ENCODE measurements at regions not wholly inside any gene's neighbourhood (a gene's known extent, or its start where the extent isn't known, plus 50 kb on each side); places are given as distances from the start of the nearest gene placed in this dataset.

DNA sequence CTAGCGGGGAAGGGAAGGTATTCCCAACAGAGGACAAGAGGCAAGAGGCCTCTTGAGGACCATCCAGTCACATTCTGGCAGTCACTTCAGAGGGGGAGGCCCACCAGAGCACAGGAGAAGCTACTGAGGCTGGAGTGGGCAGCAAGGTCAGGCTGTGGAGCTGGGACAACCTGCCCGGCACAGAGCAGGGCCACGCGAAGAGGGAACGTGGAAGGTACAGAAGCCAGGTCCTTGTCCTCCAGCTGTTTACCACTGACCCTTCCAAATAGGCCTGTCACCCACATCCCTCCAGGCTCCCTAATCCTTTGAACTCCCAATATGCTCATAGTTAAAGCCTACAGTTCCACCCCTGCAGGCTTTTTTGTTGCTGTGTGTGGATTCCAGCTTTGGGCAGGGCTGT is 76.9 kb downstream of the IGLL1 start:
- H3K9me3 Mint-ChIP-seq (ENCODE audit: unreplicated experiment): no peaks in the 10 kb centered on the region
- CTCF ChIA-PET: no interaction called here
- peaks cover 50% of the 10 kb centered on the region for H3K27me3 Mint-ChIP-seq (ENCODE audit: insufficient read depth, unreplicated experiment)
- H3K36me3 Mint-ChIP-seq (ENCODE audit: insufficient read depth, unreplicated experiment): no peaks in the 10 kb centered on the region
- TF ChIP-seq, protein P1, sequence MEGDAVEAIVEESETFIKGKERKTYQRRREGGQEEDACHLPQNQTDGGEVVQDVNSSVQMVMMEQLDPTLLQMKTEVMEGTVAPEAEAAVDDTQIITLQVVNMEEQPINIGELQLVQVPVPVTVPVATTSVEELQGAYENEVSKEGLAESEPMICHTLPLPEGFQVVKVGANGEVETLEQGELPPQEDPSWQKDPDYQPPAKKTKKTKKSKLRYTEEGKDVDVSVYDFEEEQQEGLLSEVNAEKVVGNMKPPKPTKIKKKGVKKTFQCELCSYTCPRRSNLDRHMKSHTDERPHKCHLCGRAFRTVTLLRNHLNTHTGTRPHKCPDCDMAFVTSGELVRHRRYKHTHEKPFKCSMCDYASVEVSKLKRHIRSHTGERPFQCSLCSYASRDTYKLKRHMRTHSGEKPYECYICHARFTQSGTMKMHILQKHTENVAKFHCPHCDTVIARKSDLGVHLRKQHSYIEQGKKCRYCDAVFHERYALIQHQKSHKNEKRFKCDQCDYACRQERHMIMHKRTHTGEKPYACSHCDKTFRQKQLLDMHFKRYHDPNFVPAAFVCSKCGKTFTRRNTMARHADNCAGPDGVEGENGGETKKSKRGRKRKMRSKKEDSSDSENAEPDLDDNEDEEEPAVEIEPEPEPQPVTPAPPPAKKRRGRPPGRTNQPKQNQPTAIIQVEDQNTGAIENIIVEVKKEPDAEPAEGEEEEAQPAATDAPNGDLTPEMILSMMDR (IDR thresholded peaks at IDR 0.05; ENCODE audit: unreplicated experiment): no peak
- no peaks in the 10 kb centered on the region for H3K4me1 Mint-ChIP-seq (ENCODE audit: insufficient read depth, unreplicated experiment)
- intact Hi-C loops (cut with micrococcal nuclease): no loop called here
- no TSS peak for BruUV-seq (replicated peaks)
- no peak overlapping the region for H3K27ac Mint-ChIP-seq (ENCODE audit: low read depth, unreplicated experiment)
- no peak overlapping the region for H3K4me3 Mint-ChIP-seq (ENCODE audit: unreplicated experiment)
- no peak for DNase-seq (ENCODE audit: unreplicated experiment)
- POLR2A ChIA-PET: no interaction called here

DNA sequence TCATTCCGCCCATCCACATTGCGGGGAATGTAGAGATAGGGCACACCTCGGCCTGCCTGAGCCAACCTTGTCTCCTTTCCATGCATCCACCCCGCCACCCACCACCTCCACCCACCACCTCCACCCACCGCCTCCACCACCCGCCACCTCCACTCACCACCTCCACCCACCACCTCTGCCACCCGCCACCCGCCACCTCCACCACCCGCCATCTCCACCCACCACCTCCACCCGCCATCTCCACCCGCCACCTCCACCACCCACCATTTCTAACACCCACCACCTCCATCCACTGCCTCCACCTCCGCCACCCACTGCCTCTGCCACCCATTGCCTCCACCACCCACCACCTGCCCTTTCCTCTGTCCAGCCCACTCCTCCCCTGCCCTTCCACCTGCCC is 78.4 kb downstream of the IGLL1 start:
- Mint-ChIP-seq H3K36me3 (ENCODE audit: insufficient read depth, unreplicated experiment) (no peaks in the 10 kb centered on the region), H3K4me3 (ENCODE audit: unreplicated experiment) (no peak overlapping the region), H3K27ac (ENCODE audit: low read depth, unreplicated experiment) (no peak overlapping the region)

DNA sequence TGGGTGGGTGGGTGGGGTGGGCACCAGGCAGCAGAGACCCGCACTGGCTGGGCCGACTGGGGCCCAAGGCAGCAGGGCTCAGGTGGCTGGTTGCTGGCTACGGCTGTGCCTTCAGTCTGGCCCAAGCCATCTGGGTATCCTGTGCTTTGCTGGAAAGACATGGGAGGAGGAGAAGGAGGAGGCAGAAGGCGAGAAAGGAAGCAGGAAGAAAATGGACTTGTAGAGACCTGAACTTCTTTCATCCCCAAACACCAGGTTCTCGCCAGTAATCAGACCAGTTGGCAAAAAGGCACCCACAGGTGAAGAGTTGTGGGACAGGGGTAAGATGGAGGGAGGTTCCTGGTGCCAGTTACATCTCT is 78.8 kb downstream of the IGLL1 start:
- intact Hi-C loops (cut with micrococcal nuclease): no loop called here
- Mint-ChIP-seq H3K9me3 (ENCODE audit: unreplicated experiment) (no peaks in the 10 kb centered on the region), H3K27ac (ENCODE audit: low read depth, unreplicated experiment) (no peak overlapping the region), H3K36me3 (ENCODE audit: insufficient read depth, unreplicated experiment) (no peaks in the 10 kb centered on the region), H3K27me3 (ENCODE audit: insufficient read depth, unreplicated experiment) (peaks cover 38% of the 10 kb centered on the region), H3K4me3 (ENCODE audit: unreplicated experiment) (no peak overlapping the region), H3K4me1 (ENCODE audit: insufficient read depth, unreplicated experiment) (no peaks in the 10 kb centered on the region)
- ChIA-PET POLR2A (no interaction called here), CTCF (no interaction called here)
- BruUV-seq (replicated peaks): no TSS peak
- TF ChIP-seq, protein P1 (IDR thresholded peaks at IDR 0.05; ENCODE audit: unreplicated experiment): no peak
- DNase-seq (ENCODE audit: unreplicated experiment): no peak

More for the DNA sequence above, 78.4 kb downstream of the IGLL1 start:
- intact Hi-C loops (cut with micrococcal nuclease): no loop called here
- H3K4me1 Mint-ChIP-seq (ENCODE audit: insufficient read depth, unreplicated experiment): no peaks in the 10 kb centered on the region
- CTCF ChIA-PET: no interaction called here
- peaks cover 40% of the 10 kb centered on the region for H3K27me3 Mint-ChIP-seq (ENCODE audit: insufficient read depth, unreplicated experiment)
- no TSS peak for BruUV-seq (replicated peaks)
- POLR2A ChIA-PET: no interaction called here
- no peak for DNase-seq (ENCODE audit: unreplicated experiment)
- TF ChIP-seq, protein P1 (IDR thresholded peaks at IDR 0.05; ENCODE audit: unreplicated experiment): no peak
- no peaks in the 10 kb centered on the region for H3K9me3 Mint-ChIP-seq (ENCODE audit: unreplicated experiment)

DNA sequence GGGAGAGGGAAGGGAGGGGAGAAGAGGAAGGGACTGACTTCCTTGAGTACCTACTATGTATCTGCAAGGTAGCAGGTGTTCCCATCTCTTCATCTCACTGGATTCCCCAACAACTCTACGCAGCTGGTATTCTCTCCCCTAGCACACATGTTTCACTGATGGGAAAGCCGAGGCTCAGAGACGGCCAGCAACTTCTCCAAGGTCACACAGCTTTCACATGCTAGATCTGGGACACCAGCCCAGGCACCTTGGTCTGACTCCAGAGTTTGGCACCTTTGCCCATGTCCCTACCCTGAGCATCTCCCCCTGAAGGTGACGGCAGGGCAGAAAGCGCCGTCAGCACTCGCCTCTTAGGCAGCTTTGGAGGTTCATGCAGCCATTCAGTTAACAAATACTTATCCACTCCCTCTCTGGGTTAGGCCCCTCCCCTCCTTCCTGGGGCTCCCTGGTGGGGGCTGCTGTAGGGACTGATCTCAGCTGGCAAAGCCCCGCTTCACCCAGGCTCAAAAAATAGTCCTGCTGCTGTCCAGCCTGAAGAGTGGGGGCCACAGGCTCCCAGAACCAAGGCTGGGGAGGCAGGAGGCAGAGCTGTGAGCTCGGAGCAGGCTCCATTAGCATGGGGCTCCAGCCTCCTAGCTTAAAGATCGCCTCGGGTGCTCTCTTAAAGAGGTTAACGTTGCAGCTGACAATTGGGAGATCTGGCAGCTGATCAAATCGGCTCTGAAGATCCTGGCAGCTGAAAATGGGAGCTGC is 79.4 kb downstream of the IGLL1 start:
- DNase-seq (ENCODE audit: unreplicated experiment): no peak
- H3K36me3 Mint-ChIP-seq (ENCODE audit: insufficient read depth, unreplicated experiment): no peaks in the 10 kb centered on the region
- peaks cover 38% of the 10 kb centered on the region for H3K27me3 Mint-ChIP-seq (ENCODE audit: insufficient read depth, unreplicated experiment)
- TF ChIP-seq, protein P1 (IDR thresholded peaks at IDR 0.05; ENCODE audit: unreplicated experiment): no peak
- ChIA-PET CTCF (interaction anchor here (0.6 kb wide), 1 partner anchor 644 kb away, joined by 3 read pairs; no protein-coding TSS in a partner anchor), POLR2A (no interaction called here)
- no peak overlapping the region for H3K27ac Mint-ChIP-seq (ENCODE audit: low read depth, unreplicated experiment)
- no TSS peak for BruUV-seq (replicated peaks)
- H3K4me1 Mint-ChIP-seq (ENCODE audit: insufficient read depth, unreplicated experiment): no peaks in the 10 kb centered on the region
- intact Hi-C loops (cut with micrococcal nuclease): no loop called here
- H3K4me3 Mint-ChIP-seq (ENCODE audit: unreplicated experiment): no peak overlapping the region
- no peaks in the 10 kb centered on the region for H3K9me3 Mint-ChIP-seq (ENCODE audit: unreplicated experiment)

Measured in MCF 10A (cell line).